GM23338 (cell line): ENCODE measurements at regions not wholly inside any gene's neighbourhood (a gene's known extent, or its start where the extent isn't known, plus 50 kb on each side); places are given as distances from the start of the nearest gene placed in this dataset.

Experiments
- ATAC-seq: fragments of 200-7000 bp; cut with Tn5 transposase; 3 replicates; pipeline ENCODE4 v1.9.1; 2020
- DNase-seq: peaks from one replicate; pipeline ENCODE4 v3.0.0-alpha.2; 2015; ENCODE audit warnings: low spot score
- H2AFZ ChIP-seq: fragments of 200-600 bp; sonication (generic); 2 replicates; pipeline ENCODE4 v1.8.0; 2016; ENCODE audit warnings: antibody characterized with exemption, mild to moderate bottlenecking, moderate library complexity
- H3F3A ChIP-seq: fragments of 200-600 bp; sonication (generic); replicated peaks from 2 replicates; pipeline ENCODE4 v1.8.0; 2017; ENCODE audit warnings: antibody characterized with exemption, mixed run types, low read depth
- H3K27ac ChIP-seq: fragments of 200-600 bp; sonication (generic); 2 replicates; pipeline ENCODE4 v1.6.1; 2016; ENCODE audit warnings: low read depth
- H3K27me3 ChIP-seq: fragments of 200-600 bp; sonication (generic); 2 replicates; pipeline ENCODE4 v1.8.0; 2016; ENCODE audit warnings: mild to moderate bottlenecking, mixed run types, moderate library complexity; ENCODE audit not compliant: insufficient read depth
- H3K36me3 ChIP-seq: fragments of 200-600 bp; sonication (generic); 2 replicates; pipeline ENCODE4 v1.8.0; 2016; ENCODE audit warnings: mild to moderate bottlenecking; ENCODE audit not compliant: insufficient read depth
- H3K4me1 ChIP-seq: fragments of 200-600 bp; sonication (generic); 2 replicates; pipeline ENCODE4 v1.8.0; 2016; ENCODE audit warnings: mild to moderate bottlenecking, moderate library complexity; ENCODE audit not compliant: insufficient read depth
- H3K4me2 ChIP-seq: fragments of 200-600 bp; sonication (generic); 2 replicates; pipeline ENCODE4 v1.7.1; 2017; ENCODE audit warnings: mixed run types
- H3K4me3 ChIP-seq: fragments of 200-600 bp; sonication (generic); 2 replicates; pipeline ENCODE4 v1.6.1; 2016; ENCODE audit warnings: mixed run types
- H3K79me2 ChIP-seq: fragments of 200-600 bp; sonication (generic); replicated peaks from 2 replicates; pipeline ENCODE4 v1.8.0; 2017; ENCODE audit warnings: mild to moderate bottlenecking; ENCODE audit not compliant: insufficient read depth
- H3K9me2 ChIP-seq: fragments of 200-600 bp; sonication (generic); 2 replicates; pipeline ENCODE4 v1.8.0; 2017; ENCODE audit not compliant: insufficient read depth
- H4K20me1 ChIP-seq: fragments of 200-600 bp; sonication (generic); replicated peaks from 2 replicates; pipeline ENCODE4 v1.8.0; 2017; ENCODE audit warnings: mild to moderate bottlenecking; ENCODE audit not compliant: insufficient read depth
- H3K27ac Mint-ChIP-seq: 2 replicates; pipeline ENCODE4 v1.8.0; 2020; ENCODE audit warnings: inconsistent platforms, mild to moderate bottlenecking, moderate library complexity, mixed read lengths
- H3K27me3 Mint-ChIP-seq: 3 replicates; pipeline ENCODE4 v1.8.0; 2022; ENCODE audit warnings: low read depth, mild to moderate bottlenecking, moderate library complexity, mixed read lengths, inconsistent platforms; ENCODE audit not compliant: insufficient read depth, poor library complexity
- H3K36me3 Mint-ChIP-seq: 3 replicates; pipeline ENCODE4 v1.8.0; 2021; ENCODE audit warnings: low read depth, mild to moderate bottlenecking, inconsistent platforms, moderate library complexity, mixed read lengths
- H3K4me1 Mint-ChIP-seq: 3 replicates; pipeline ENCODE4 v1.8.0; 2020; ENCODE audit warnings: mild to moderate bottlenecking, inconsistent platforms, mixed read lengths
- H3K4me3 Mint-ChIP-seq: 3 replicates; pipeline ENCODE4 v1.8.0; 2021; ENCODE audit warnings: moderate library complexity, mild to moderate bottlenecking, inconsistent platforms, mixed read lengths
- H3K9me3 Mint-ChIP-seq: 3 replicates; pipeline ENCODE4 v1.8.0; 2020; ENCODE audit warnings: moderate library complexity, mild to moderate bottlenecking, inconsistent platforms, mixed read lengths
- CREB1 ChIP-seq: fragments of 250-450 bp; sonication (Bioruptor Pico); IDR thresholded peaks from 2 replicates; pipeline ENCODE4 v1.5.0; 2020; ENCODE audit warnings: low read depth, mild to moderate bottlenecking, moderate library complexity
- CTCF ChIP-seq, 2 experiments: fragments of 200-600 bp in 1 of 2; sonication (generic) in 1 of 2; conservative IDR thresholded peaks; 2 replicates each; pipeline versions ENCODE4 v1.5.1 to v1.6.1; 2016 to 2017; ENCODE audit warnings: antibody characterized with exemption in 2 of 2, low read depth in 2 of 2, mild to moderate bottlenecking in 2 of 2, moderate library complexity in 1 of 2
- ETS1 ChIP-seq: IDR thresholded peaks from 2 replicates; pipeline ENCODE4 v1.6.1; 2016; ENCODE audit warnings: antibody characterized with exemption
- EZH2 ChIP-seq: fragments of 200-600 bp; sonication (generic); IDR thresholded peaks from one replicate; pipeline ENCODE4 v1.8.0; 2017; ENCODE audit warnings: antibody characterized with exemption, mild to moderate bottlenecking, low read depth; ENCODE audit not compliant: unreplicated experiment
- EZH2phosphoT487 ChIP-seq: fragments of 200-600 bp; sonication (generic); IDR thresholded peaks from one replicate; pipeline ENCODE4 v1.8.1; 2018; ENCODE audit warnings: antibody characterized with exemption; ENCODE audit not compliant: unreplicated experiment
- NANOG ChIP-seq: IDR thresholded peaks from 2 replicates; pipeline ENCODE4 v1.6.1; 2016; ENCODE audit warnings: antibody characterized with exemption, borderline replicate concordance
- POLR2AphosphoS5 ChIP-seq: IDR thresholded peaks from 2 replicates; pipeline ENCODE4 v1.6.1; 2016; ENCODE audit warnings: antibody characterized with exemption, low read depth
- REST ChIP-seq: IDR thresholded peaks from one replicate; pipeline ENCODE4 v1.6.1; 2018; ENCODE audit warnings: antibody characterized with exemption; ENCODE audit not compliant: unreplicated experiment
- STAT1 ChIP-seq: IDR thresholded peaks from one replicate; pipeline ENCODE4 v1.6.1; 2016; ENCODE audit warnings: antibody characterized with exemption; ENCODE audit not compliant: unreplicated experiment
- ZNF114 ChIP-seq: fragments of 250-450 bp; sonication (Bioruptor Pico); IDR thresholded peaks from 2 replicates; pipeline ENCODE4 v1.5.0; 2020; ENCODE audit warnings: mild to moderate bottlenecking, moderate library complexity
- ZNF331 ChIP-seq: fragments of 250-450 bp; sonication (Bioruptor Pico); IDR thresholded peaks from 2 replicates; pipeline ENCODE4 v1.5.0; 2020; ENCODE audit warnings: low read depth, mild to moderate bottlenecking, moderate library complexity
- ZNF462 ChIP-seq: fragments of 250-450 bp; sonication (Bioruptor Pico); IDR thresholded peaks from 2 replicates; pipeline ENCODE4 v1.5.0; 2020; ENCODE audit warnings: mild to moderate bottlenecking, moderate library complexity

- Mint-ChIP-seq H3K27ac (no peak overlapping the region; the same call in 1 of the 2 replicates), H3K4me3 (no peak overlapping the region), H3K4me1 (peaks cover 8% of the 10 kb centered on the region; the same call in 2 of the 3 replicates), H3K9me3 (peaks cover 4% of the 10 kb centered on the region; the same call in 1 of the 3 replicates), H3K27me3 (peaks cover 3% of the 10 kb centered on the region), H3K36me3 (peaks cover 2% of the 10 kb centered on the region; the same call in 1 of the 3 replicates)
- no peak overlapping the region for H3K4me2 ChIP-seq
- H2AFZ ChIP-seq, result peak overlapping the region; percentile 44; the same call in 1 of the 2 replicates
- H3K27ac ChIP-seq, result no peak overlapping the region
- no peak for DNase-seq
- TF ChIP-seq NANOG (no peak), STAT1 (no peak), ZNF331 (CRISPR knock-in tag) (no peak), POLR2AphosphoS5 (no peak), REST (no peak), ZNF462 (CRISPR knock-in tag) (no peak), CTCF (conservative IDR thresholded peaks at IDR 0.05; ENCODE audit: low read depth in 2 of 2) (no peak), EZH2 (no peak), ZNF114 (CRISPR knock-in tag) (no peak), CREB1 (CRISPR knock-in tag) (no peak), EZH2phosphoT487 (no peak), ETS1 (no peak)
- H3F3A ChIP-seq, result no peaks in the 10 kb centered on the region
- no peaks in the 10 kb centered on the region for H3K79me2 ChIP-seq
- no peak for ATAC-seq
- H3K36me3 ChIP-seq, result no peaks in the 10 kb centered on the region
- H3K9me2 ChIP-seq, result no peaks in the 10 kb centered on the region
- H3K4me3 ChIP-seq, result no peak overlapping the region
- H4K20me1 ChIP-seq, result no peaks in the 10 kb centered on the region
- H3K27me3 ChIP-seq, result no peaks in the 10 kb centered on the region
- H3K4me1 ChIP-seq, result peaks cover 5% of the 10 kb centered on the region
Observed at GRCh38 chr10:25811052-25811685, 122.9 kb upstream of the MYO3A start.
